ENCODE measurements at regions not wholly inside any gene's neighbourhood (a gene's known extent, or its start where the extent isn't known, plus 50 kb on each side); places are given as distances from the start of the nearest gene placed in this dataset.

- Histone ChIP-seq H3K4me1 (no peaks in the 10 kb centered on the region), H3K27me3 (no peaks in the 10 kb centered on the region), H3K36me3 (no peaks in the 10 kb centered on the region), H3K9me3 (no peaks in the 10 kb centered on the region), H3K27ac (no peak overlapping the region), H3K4me3 (no peak overlapping the region)
- no peak for DNase-seq
- in situ Hi-C loops (cut with MboI; ENCODE audit: low pct_ligation_motif_present in 1 of 4, low pct_unique_long_range_greater_than_20kb in 1 of 4, low sequenced_read_pairs in 3 of 4) (no loop called here), intact Hi-C loops (cut with DNase I; ENCODE audit: low total_unique reads) (no loop called here)
- TF ChIP-seq EP300 (IDR thresholded peaks at IDR 0.05; ENCODE audit: low read depth) (no peak), POLR2A (IDR thresholded peaks at IDR 0.05) (no peak)
- TF ChIP-seq, protein P1, sequence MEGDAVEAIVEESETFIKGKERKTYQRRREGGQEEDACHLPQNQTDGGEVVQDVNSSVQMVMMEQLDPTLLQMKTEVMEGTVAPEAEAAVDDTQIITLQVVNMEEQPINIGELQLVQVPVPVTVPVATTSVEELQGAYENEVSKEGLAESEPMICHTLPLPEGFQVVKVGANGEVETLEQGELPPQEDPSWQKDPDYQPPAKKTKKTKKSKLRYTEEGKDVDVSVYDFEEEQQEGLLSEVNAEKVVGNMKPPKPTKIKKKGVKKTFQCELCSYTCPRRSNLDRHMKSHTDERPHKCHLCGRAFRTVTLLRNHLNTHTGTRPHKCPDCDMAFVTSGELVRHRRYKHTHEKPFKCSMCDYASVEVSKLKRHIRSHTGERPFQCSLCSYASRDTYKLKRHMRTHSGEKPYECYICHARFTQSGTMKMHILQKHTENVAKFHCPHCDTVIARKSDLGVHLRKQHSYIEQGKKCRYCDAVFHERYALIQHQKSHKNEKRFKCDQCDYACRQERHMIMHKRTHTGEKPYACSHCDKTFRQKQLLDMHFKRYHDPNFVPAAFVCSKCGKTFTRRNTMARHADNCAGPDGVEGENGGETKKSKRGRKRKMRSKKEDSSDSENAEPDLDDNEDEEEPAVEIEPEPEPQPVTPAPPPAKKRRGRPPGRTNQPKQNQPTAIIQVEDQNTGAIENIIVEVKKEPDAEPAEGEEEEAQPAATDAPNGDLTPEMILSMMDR (IDR thresholded peaks at IDR 0.05) = peak in 4 of 5 experiments; percentile 19 to 44 (median 29)
- 43 to 60% methylated on average over 5 to 6 of the region's 6 CpGs for WGBS, 2 donors (ENCODE audit: low coverage in 1 of 2)
Observed at GRCh38 chr3:117898722-117899522, 1135.7 kb downstream of the IGSF11 start.

DNA sequence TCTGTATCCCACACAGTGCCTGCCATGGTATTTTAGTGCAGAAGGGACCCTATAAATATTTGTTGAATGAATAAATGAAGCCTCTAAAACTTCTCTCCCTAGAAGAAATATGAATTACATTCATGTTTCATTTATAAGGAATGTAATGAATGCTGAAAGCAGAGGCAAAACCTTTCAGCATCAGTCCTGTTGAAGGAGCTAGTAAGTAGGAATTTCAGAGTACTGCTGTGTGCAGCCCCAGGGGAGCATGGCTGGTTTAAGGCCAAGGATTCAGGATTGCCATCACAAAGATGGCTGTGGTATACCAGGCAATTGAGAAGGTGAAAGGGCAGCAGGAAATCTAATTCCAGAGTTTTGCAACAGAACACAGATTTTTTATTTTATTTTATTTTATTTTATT lies 1131.4 kb downstream of the IGSF11 start:
- TF ChIP-seq EP300 (IDR thresholded peaks at IDR 0.05; ENCODE audit: low read depth) = no peak
- TF ChIP-seq POLR2A (IDR thresholded peaks at IDR 0.05) = no peak
- TF ChIP-seq POLR2AphosphoS5 (IDR thresholded peaks at IDR 0.05) = no peak
- TF ChIP-seq, protein P1 (IDR thresholded peaks at IDR 0.05) = no peak
- Histone ChIP-seq H3K4me3 (no peak overlapping the region), H3K36me3 (no peaks in the 10 kb centered on the region), H3K27ac (no peak overlapping the region), H3K4me1 (no peaks in the 10 kb centered on the region), H3K9me3 (no peaks in the 10 kb centered on the region), H3K27me3 (no peaks in the 10 kb centered on the region)
- DNase-seq = no peak
- intact Hi-C loops (cut with DNase I; ENCODE audit: low total_unique reads) (no loop called here), in situ Hi-C loops (cut with MboI; ENCODE audit: low pct_ligation_motif_present in 1 of 4, low pct_unique_long_range_greater_than_20kb in 1 of 4, low sequenced_read_pairs in 3 of 4) (no loop called here)

GRCh38 chr3:117910820-117911521 lies 1123.7 kb downstream of the IGSF11 start:
- intact Hi-C loops (cut with DNase I; ENCODE audit: low total_unique reads) (no loop called here), in situ Hi-C loops (cut with MboI; ENCODE audit: low pct_ligation_motif_present in 1 of 4, low pct_unique_long_range_greater_than_20kb in 1 of 4, low sequenced_read_pairs in 3 of 4) (no loop called here)
- H3K9me3 ChIP-seq = no peaks in the 10 kb centered on the region
- no peak overlapping the region for H3K4me3 ChIP-seq
- 67 to 74% methylated on average over 2 to 3 of the region's 3 CpGs for WGBS, 2 donors (ENCODE audit: low coverage in 1 of 2)
- H3K36me3 ChIP-seq = no peaks in the 10 kb centered on the region
- TF ChIP-seq POLR2AphosphoS5 (IDR thresholded peaks at IDR 0.05) (no peak), POLR2A (IDR thresholded peaks at IDR 0.05) (no peak), EP300 (IDR thresholded peaks at IDR 0.05; ENCODE audit: low read depth) (no peak)
- TF ChIP-seq, protein P1 (IDR thresholded peaks at IDR 0.05) = no peak
- DNase-seq = no peak
- no peak overlapping the region for H3K27ac ChIP-seq
- H3K4me1 ChIP-seq = no peaks in the 10 kb centered on the region
- H3K27me3 ChIP-seq = no peaks in the 10 kb centered on the region

DNA sequence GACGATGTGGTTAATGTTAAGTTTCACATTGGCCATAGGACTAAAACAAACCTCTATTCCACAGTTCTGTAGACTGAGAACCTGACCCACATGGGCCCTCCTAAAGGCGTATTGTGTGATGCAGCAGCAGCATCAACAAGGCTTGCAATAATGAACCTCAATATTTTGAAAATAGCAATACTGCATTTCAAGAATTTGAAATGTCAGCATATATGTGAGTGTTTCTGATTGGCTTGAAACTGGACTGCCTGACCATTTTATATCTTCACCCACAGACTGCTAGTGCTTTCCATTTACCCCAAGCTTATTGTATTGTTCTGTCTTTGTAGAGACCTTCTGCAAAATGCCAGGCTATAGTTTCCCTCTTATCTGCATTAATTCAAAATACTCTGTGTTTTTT lies 1122.3 kb downstream of the IGSF11 start:
- 83 to 93% methylated on average over 2 of the region's 2 CpGs for WGBS, 2 donors (ENCODE audit: low coverage in 1 of 2)
- TF ChIP-seq, protein P1 (IDR thresholded peaks at IDR 0.05) = no peak
- TF ChIP-seq EP300 (IDR thresholded peaks at IDR 0.05; ENCODE audit: low read depth) = no peak
- TF ChIP-seq POLR2AphosphoS5 (IDR thresholded peaks at IDR 0.05) = no peak
- no peak for TF ChIP-seq POLR2A (IDR thresholded peaks at IDR 0.05)
- Histone ChIP-seq H3K27ac (no peak overlapping the region), H3K4me3 (no peak overlapping the region), H3K27me3 (no peaks in the 10 kb centered on the region), H3K36me3 (no peaks in the 10 kb centered on the region), H3K4me1 (no peaks in the 10 kb centered on the region), H3K9me3 (no peaks in the 10 kb centered on the region)
- in situ Hi-C loops (cut with MboI; ENCODE audit: low pct_ligation_motif_present in 1 of 4, low pct_unique_long_range_greater_than_20kb in 1 of 4, low sequenced_read_pairs in 3 of 4) (no loop called here), intact Hi-C loops (cut with DNase I; ENCODE audit: low total_unique reads) (no loop called here)
- no peak for DNase-seq

All from transverse colon (tissue), 4 donors.